MCF 10A (cell line): ENCODE measurements at regions not wholly inside any gene's neighbourhood (a gene's known extent, or its start where the extent isn't known, plus 50 kb on each side); places are given as distances from the start of the nearest gene placed in this dataset.

Source experiments
- BruUV-seq: library from RNA; stranded (reverse); fragments of 400-500 nt; replicated peaks from 2 replicates; lab custom pipeline; 2021; lab: Mats Ljungman, UMichigan
- CTCF ChIA-PET: fragments of 300-600 bp; sonication (Branson Sonifier 250); formaldehyde crosslinking; extraction: SDS; loops from one replicate; lab custom pipeline; 2021; ENCODE audit warnings: antibody characterized with exemption, inconsistent platforms; lab: Yijun Ruan, JAX
- POLR2A ChIA-PET: fragments of 300-600, 350-650 bp; sonication (Branson Sonifier 250); formaldehyde crosslinking; extraction: SDS; loops from one replicate; lab custom pipeline; 2020; ENCODE audit warnings: antibody characterized with exemption, inconsistent platforms; lab: Yijun Ruan, JAX
- DNase-seq: peaks from one replicate; pipeline ENCODE4 v3.0.0-alpha.2; 2018; ENCODE audit not compliant: unreplicated experiment
- H3K27ac Mint-ChIP-seq: one replicate; pipeline ENCODE4 v1.8.0; 2022; ENCODE audit warnings: mild to moderate bottlenecking, low read depth, mixed read lengths; ENCODE audit not compliant: unreplicated experiment
- H3K27me3 Mint-ChIP-seq: one replicate; pipeline ENCODE4 v1.8.0; 2022; ENCODE audit warnings: mixed read lengths; ENCODE audit not compliant: insufficient read depth, unreplicated experiment
- H3K36me3 Mint-ChIP-seq: one replicate; pipeline ENCODE4 v1.8.0; 2022; ENCODE audit warnings: mild to moderate bottlenecking, moderate library complexity, mixed read lengths; ENCODE audit not compliant: insufficient read depth, unreplicated experiment
- H3K4me1 Mint-ChIP-seq: one replicate; pipeline ENCODE4 v1.8.0; 2022; ENCODE audit warnings: mixed read lengths; ENCODE audit not compliant: insufficient read depth, unreplicated experiment
- H3K4me3 Mint-ChIP-seq: one replicate; pipeline ENCODE4 v1.8.0; 2022; ENCODE audit warnings: mild to moderate bottlenecking, moderate library complexity, mixed read lengths; ENCODE audit not compliant: unreplicated experiment
- H3K9me3 Mint-ChIP-seq: one replicate; pipeline ENCODE4 v1.8.0; 2022; ENCODE audit warnings: mixed read lengths; ENCODE audit not compliant: unreplicated experiment
- intact Hi-C: fragments of 100-400 bp; cut with micrococcal nuclease; formaldehyde crosslinking; loops from 2 replicates; pipeline ENCODE4 v1.14.1; 2022
- TF ChIP-seq, protein P1 (sequence below): fragments of 200-600 bp; IDR thresholded peaks from one replicate; pipeline ENCODE4 v1.8.0; 2022; ENCODE audit warnings: antibody characterized with exemption, mild to moderate bottlenecking; ENCODE audit not compliant: unreplicated experiment

DNA sequence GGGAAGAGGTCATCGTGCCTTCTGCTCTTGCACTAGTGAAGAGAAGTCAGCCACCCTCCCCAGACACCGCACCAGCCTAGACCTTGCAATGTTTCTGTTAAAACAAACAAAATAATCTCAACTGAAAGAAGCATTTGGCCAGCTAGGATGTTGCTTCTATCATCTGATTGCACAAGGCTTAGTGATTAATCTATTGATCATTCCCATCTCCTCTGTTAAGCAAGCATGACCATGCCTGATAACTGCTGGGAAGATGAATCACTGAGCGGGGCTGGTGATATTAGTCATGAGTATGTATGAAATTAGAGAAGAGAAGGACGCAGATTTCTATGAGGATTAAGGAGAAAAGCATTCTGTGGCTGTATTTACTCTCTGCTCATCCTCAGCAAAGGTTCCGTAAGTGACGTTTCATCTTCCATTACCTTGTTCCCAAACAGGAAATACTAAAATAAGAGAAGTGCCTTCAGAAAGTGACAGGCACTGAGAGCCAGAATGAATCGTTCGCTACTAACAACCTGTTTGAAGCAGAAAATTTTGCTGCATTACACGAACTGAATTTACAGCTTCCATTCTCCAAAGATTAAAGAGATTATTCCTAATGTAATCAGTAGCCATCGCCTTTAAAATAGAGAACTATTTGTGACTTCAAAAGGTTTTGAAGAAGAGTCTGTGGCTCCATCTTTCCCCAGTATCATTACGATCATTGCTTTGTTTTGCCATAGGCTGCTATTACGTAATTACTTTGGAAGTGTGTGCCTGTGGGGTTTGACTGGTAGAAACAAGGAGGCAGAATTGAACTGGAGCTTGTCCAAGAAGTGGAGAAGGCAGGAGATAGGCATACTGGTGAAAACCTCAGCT lies 219.1 kb downstream of the MED10 start:
- Mint-ChIP-seq H3K4me1 (peaks cover 43% of the 10 kb centered on the region), H3K27me3 (no peaks in the 10 kb centered on the region), H3K36me3 (no peaks in the 10 kb centered on the region), H3K27ac (peak overlapping the region; percentile 84), H3K4me3 (peak overlapping the region; percentile 63), H3K9me3 (no peaks in the 10 kb centered on the region)
- ChIA-PET POLR2A (interaction anchor here (0.7 to 1.6 kb wide), 6 partner anchors 13 to 737 kb away, joined by 3 to 8 read pairs (median 4); no protein-coding TSS in a partner anchor), CTCF (interaction anchor here (0.7 to 0.8 kb wide), 3 partner anchors 123 to 618 kb away, joined by 3 read pairs; no protein-coding TSS in a partner anchor)
- TSS peak; percentile 47 for BruUV-seq
- TF ChIP-seq, protein P1, sequence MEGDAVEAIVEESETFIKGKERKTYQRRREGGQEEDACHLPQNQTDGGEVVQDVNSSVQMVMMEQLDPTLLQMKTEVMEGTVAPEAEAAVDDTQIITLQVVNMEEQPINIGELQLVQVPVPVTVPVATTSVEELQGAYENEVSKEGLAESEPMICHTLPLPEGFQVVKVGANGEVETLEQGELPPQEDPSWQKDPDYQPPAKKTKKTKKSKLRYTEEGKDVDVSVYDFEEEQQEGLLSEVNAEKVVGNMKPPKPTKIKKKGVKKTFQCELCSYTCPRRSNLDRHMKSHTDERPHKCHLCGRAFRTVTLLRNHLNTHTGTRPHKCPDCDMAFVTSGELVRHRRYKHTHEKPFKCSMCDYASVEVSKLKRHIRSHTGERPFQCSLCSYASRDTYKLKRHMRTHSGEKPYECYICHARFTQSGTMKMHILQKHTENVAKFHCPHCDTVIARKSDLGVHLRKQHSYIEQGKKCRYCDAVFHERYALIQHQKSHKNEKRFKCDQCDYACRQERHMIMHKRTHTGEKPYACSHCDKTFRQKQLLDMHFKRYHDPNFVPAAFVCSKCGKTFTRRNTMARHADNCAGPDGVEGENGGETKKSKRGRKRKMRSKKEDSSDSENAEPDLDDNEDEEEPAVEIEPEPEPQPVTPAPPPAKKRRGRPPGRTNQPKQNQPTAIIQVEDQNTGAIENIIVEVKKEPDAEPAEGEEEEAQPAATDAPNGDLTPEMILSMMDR: no peak
- intact Hi-C loops: no loop called here
- peak; percentile 88 for DNase-seq

DNA sequence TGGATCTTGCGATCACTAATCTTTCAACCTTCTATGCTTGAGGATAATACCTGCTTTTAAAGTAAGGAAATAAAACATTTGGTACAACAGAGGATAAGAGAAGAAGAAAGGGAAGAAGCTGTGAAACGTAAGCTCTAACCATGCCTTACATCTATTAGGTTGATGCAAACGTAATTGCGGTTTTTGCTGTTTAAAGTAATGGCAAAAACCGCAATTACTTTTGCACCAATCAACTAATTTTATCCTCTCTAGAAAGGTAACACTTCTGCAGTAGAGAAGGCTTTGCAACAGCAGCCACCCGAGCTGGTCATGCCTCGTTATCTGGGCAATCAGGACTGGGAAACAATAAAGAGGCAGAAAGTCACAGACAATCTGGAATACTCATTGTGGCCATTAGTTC lies 224.1 kb downstream of the MED10 start:
- Mint-ChIP-seq H3K36me3 (no peaks in the 10 kb centered on the region), H3K9me3 (no peaks in the 10 kb centered on the region), H3K4me3 (no peak overlapping the region), H3K4me1 (peaks cover 10% of the 10 kb centered on the region), H3K27me3 (no peaks in the 10 kb centered on the region), H3K27ac (no peak overlapping the region)
- TF ChIP-seq, protein P1: no peak
- intact Hi-C loops: no loop called here
- BruUV-seq: no TSS peak
- ChIA-PET CTCF (no interaction called here), POLR2A (no interaction called here)
- DNase-seq: no peak

DNA sequence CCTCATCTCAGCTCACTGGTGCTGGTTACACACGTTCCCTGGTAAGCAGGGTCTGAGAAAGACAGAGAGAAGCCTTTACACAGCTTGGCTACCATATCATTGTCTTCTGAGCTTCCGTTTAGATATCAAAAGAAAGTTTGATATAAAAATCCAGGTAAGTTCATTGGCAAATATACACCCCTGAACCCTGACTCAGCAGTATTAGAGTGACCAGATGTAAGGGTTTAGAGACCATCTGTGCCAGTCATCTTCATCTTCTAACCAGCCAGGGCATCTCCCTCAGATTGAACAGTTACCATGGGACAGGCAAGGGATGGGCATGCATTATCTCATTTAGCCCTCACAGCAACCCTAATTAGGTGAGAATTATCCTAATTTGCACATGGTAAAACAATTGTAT lies 232.1 kb downstream of the MED10 start:
- Mint-ChIP-seq H3K9me3 (no peaks in the 10 kb centered on the region), H3K4me3 (no peak overlapping the region), H3K4me1 (no peaks in the 10 kb centered on the region), H3K27ac (no peak overlapping the region), H3K27me3 (peaks cover 24% of the 10 kb centered on the region), H3K36me3 (no peaks in the 10 kb centered on the region)
- TF ChIP-seq, protein P1: no peak
- ChIA-PET POLR2A (no interaction called here), CTCF (no interaction called here)
- no peak for DNase-seq
- intact Hi-C loops: no loop called here
- no TSS peak for BruUV-seq

DNA sequence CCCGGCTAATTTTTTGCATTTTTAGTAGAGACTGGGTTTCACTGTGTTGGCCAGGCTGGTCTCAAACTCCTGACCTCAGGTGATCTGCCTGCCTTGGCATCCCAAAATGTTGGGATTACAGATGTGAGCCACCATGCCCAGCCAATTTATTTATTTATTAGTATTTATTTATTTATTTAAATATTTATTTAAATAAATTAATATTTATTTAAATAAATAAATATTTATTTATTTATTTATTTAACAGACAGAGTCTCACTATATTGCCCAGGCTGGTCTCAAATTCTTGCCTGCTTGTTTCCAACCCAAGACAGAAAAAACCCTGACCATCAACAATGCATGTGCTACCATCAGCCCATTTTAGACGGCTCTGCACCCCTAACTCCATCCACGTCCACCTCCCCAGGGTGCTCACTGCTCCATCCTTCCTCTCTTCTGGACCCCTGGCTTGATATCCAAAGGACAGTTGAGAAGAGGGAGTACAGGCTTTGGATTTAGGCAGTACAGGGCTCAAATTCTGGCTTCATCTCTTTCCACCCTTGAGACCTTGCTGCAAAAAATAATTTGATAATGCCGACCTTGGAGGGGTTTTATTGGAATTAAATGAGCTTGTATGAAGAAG lies 232.6 kb downstream of the MED10 start:
- H3K36me3 Mint-ChIP-seq: no peaks in the 10 kb centered on the region
- H3K27ac Mint-ChIP-seq: no peak overlapping the region
- H3K4me3 Mint-ChIP-seq: no peak overlapping the region
- no TSS peak for BruUV-seq
- ChIA-PET POLR2A (no interaction called here), CTCF (no interaction called here)
- H3K4me1 Mint-ChIP-seq: no peaks in the 10 kb centered on the region
- H3K27me3 Mint-ChIP-seq: peaks cover 24% of the 10 kb centered on the region
- intact Hi-C loops: no loop called here
- TF ChIP-seq, protein P1: no peak
- H3K9me3 Mint-ChIP-seq: no peaks in the 10 kb centered on the region
- no peak for DNase-seq
